Ascending aorta (tissue), 2 donors: ENCODE measurements at regions not wholly inside any gene's neighbourhood (a gene's known extent, or its start where the extent isn't known, plus 50 kb on each side); places are given as distances from the start of the nearest gene placed in this dataset.

ENCODE experiments used
- DNase-seq, 2 donors: peaks; one replicate each; pipeline ENCODE4 v3.0.0-alpha.2; 2019; ENCODE audit warnings: low spot score in 2 of 2
- H3K27ac ChIP-seq, 2 donors: fragments of 200-600 bp; sonication (generic); one replicate each; pipeline ENCODE4 v1.5.1; 2016 to 2017; ENCODE audit warnings: mild to moderate bottlenecking in 1 of 2
- H3K27me3 ChIP-seq: fragments of 200-600 bp; sonication (generic); one replicate; pipeline ENCODE4 v1.5.1; 2017
- H3K36me3 ChIP-seq, 2 donors: fragments of 200-600 bp; sonication (generic); one replicate each; pipeline ENCODE4 v1.5.1; 2016
- H3K4me1 ChIP-seq, 2 donors: fragments of 200-600 bp; sonication (generic); one replicate each; pipeline ENCODE4 v1.5.1; 2016 to 2017; ENCODE audit warnings: mild to moderate bottlenecking in 1 of 2
- H3K4me3 ChIP-seq, 2 donors: fragments of 200-600 bp; sonication (generic); one replicate each; pipeline ENCODE4 v1.5.1; 2016 to 2017; ENCODE audit warnings: mild to moderate bottlenecking in 1 of 2
- H3K9me3 ChIP-seq, 2 donors: fragments of 200-600 bp; sonication (generic); one replicate each; pipeline ENCODE4 v1.5.1; 2016
- intact Hi-C: fragments of 100-400 bp; cut with DNase I; formaldehyde crosslinking; loops from one replicate; pipeline ENCODE4 v1.15.1; 2023
- TF ChIP-seq, protein P1 (sequence below), 3 experiments: fragments of 200-600 bp in 2 of 3; fragments of 450-650 bp in 1 of 3; sonication (generic) in 2 of 3; IDR thresholded peaks; one replicate each; pipeline ENCODE4 v1.5.1; 2016 to 2019; ENCODE audit warnings: antibody characterized with exemption in 3 of 3, mild to moderate bottlenecking in 1 of 3, moderate library complexity in 1 of 3

GRCh38 chr11:37689951-37690350 lies 1091.9 kb upstream of the RAG2 start:
- H3K36me3 ChIP-seq: no peaks in the 10 kb centered on the region
- H3K27me3 ChIP-seq: no peaks in the 10 kb centered on the region
- H3K4me1 ChIP-seq: no peaks in the 10 kb centered on the region
- intact Hi-C loops: no loop called here
- H3K4me3 ChIP-seq: no peak overlapping the region
- no peak overlapping the region for H3K27ac ChIP-seq
- DNase-seq: no peak
- TF ChIP-seq, protein P1, sequence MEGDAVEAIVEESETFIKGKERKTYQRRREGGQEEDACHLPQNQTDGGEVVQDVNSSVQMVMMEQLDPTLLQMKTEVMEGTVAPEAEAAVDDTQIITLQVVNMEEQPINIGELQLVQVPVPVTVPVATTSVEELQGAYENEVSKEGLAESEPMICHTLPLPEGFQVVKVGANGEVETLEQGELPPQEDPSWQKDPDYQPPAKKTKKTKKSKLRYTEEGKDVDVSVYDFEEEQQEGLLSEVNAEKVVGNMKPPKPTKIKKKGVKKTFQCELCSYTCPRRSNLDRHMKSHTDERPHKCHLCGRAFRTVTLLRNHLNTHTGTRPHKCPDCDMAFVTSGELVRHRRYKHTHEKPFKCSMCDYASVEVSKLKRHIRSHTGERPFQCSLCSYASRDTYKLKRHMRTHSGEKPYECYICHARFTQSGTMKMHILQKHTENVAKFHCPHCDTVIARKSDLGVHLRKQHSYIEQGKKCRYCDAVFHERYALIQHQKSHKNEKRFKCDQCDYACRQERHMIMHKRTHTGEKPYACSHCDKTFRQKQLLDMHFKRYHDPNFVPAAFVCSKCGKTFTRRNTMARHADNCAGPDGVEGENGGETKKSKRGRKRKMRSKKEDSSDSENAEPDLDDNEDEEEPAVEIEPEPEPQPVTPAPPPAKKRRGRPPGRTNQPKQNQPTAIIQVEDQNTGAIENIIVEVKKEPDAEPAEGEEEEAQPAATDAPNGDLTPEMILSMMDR (IDR thresholded peaks at IDR 0.05): no peak
- peaks cover 0 to 9% of the 10 kb centered on the region in 2 donors for H3K9me3 ChIP-seq

DNA sequence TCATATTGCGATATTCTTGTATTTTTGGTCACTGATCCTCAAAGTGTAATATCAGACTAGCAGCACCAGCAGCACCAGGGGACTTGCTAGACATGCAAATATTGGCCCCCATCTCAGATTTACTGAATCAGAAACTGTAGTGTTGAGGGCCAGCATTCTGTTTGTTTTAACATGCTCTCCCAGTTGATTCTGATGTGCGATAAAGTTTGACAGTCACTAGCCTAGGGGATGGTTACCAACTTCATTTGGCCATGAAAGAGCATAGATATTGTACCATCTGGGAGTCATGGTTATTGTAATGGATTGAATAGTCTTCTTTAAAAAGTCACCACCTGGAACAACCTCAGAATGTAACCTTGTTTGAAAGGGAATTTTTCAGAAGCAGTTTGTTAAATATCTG lies 1090.4 kb upstream of the RAG2 start:
- no peaks in the 10 kb centered on the region for H3K36me3 ChIP-seq
- no peaks in the 10 kb centered on the region for H3K4me1 ChIP-seq
- intact Hi-C loops: no loop called here
- no peak overlapping the region for H3K27ac ChIP-seq
- H3K27me3 ChIP-seq: no peaks in the 10 kb centered on the region
- no peak for DNase-seq
- no peak overlapping the region for H3K4me3 ChIP-seq
- H3K9me3 ChIP-seq: no peaks in the 10 kb centered on the region
- TF ChIP-seq, protein P1 (IDR thresholded peaks at IDR 0.05): no peak

- TF ChIP-seq, protein P1 (IDR thresholded peaks at IDR 0.05): no peak
- DNase-seq: no peak
Observed at GRCh38 chr11:37687130-37687529, 1089.1 kb upstream of the RAG2 start.

GRCh38 chr11:37671321-37671720 lies 1073.3 kb upstream of the RAG2 start:
- Histone ChIP-seq H3K4me1 (no peaks in the 10 kb centered on the region), H3K4me3 (no peak overlapping the region), H3K27me3 (no peaks in the 10 kb centered on the region), H3K27ac (no peak overlapping the region), H3K36me3 (no peaks in the 10 kb centered on the region), H3K9me3 (no peaks in the 10 kb centered on the region)
- TF ChIP-seq, protein P1 (IDR thresholded peaks at IDR 0.05): no peak
- intact Hi-C loops: no loop called here
- DNase-seq: no peak

More at GRCh38 chr11:37687130-37687529, 1089.1 kb upstream of the RAG2 start:
- Histone ChIP-seq H3K36me3 (no peaks in the 10 kb centered on the region), H3K4me3 (no peak overlapping the region), H3K4me1 (no peaks in the 10 kb centered on the region), H3K27ac (no peak overlapping the region), H3K9me3 (no peaks in the 10 kb centered on the region), H3K27me3 (no peaks in the 10 kb centered on the region)
- intact Hi-C loops: no loop called here

GRCh38 chr11:37666960-37667359 lies 1068.9 kb upstream of the RAG2 start:
- intact Hi-C loops: no loop called here
- TF ChIP-seq, protein P1 (IDR thresholded peaks at IDR 0.05): no peak

DNA sequence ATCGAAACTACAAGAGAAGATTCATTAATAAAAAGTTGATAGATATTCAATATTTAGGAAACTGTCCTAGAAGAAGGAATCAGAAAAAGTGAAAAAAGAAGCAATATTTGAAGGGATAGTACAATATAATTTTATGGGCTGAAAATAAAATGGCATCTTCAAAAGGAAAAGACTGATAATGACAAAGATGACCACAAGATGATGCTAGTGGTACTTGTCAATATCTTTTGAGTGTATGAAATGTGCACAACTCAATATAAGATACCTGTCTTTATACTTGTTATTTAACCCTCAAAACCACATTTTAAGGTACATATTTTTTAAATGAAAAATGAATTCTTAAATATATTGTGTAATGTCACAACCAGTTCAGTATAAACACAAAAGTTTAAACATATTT lies 1059.6 kb upstream of the RAG2 start:
- intact Hi-C loops: no loop called here
- H3K4me3 ChIP-seq: no peak overlapping the region
- no peaks in the 10 kb centered on the region for H3K9me3 ChIP-seq
- H3K36me3 ChIP-seq: no peaks in the 10 kb centered on the region
- no peak for DNase-seq
- H3K27ac ChIP-seq: no peak overlapping the region
- H3K4me1 ChIP-seq: no peaks in the 10 kb centered on the region
- H3K27me3 ChIP-seq: no peaks in the 10 kb centered on the region
- TF ChIP-seq, protein P1 (IDR thresholded peaks at IDR 0.05): no peak

More at GRCh38 chr11:37666960-37667359, 1068.9 kb upstream of the RAG2 start:
- no peaks in the 10 kb centered on the region for H3K9me3 ChIP-seq
- H3K4me3 ChIP-seq: no peak overlapping the region
- H3K36me3 ChIP-seq: no peaks in the 10 kb centered on the region
- H3K27me3 ChIP-seq: no peaks in the 10 kb centered on the region
- no peaks in the 10 kb centered on the region for H3K4me1 ChIP-seq
- no peak for DNase-seq
- H3K27ac ChIP-seq: no peak overlapping the region
